Naive B cell (primary cell): ENCODE measurements at regions not wholly inside any gene's neighbourhood (a gene's known extent, or its start where the extent isn't known, plus 50 kb on each side); places are given as distances from the start of the nearest gene placed in this dataset.

Experiments
- ATAC-seq, 2 donors: fragments of 150-1000 bp; cut with Tn5 transposase; 2 replicates each; pipeline ENCODE4 v1.10.0; 2021; ENCODE audit warnings: low read depth in 2 of 2, mild to moderate bottlenecking in 2 of 2, moderate library complexity in 2 of 2
- DNase-seq: peaks from one replicate; pipeline ENCODE4 v3.0.0; 2022
- H3K27ac Mint-ChIP-seq, 6 donors: one replicate each; pipeline ENCODE4 v1.8.0; 2020 to 2022; ENCODE audit warnings: mild to moderate bottlenecking in 6 of 6, mixed read lengths in 6 of 6, moderate library complexity in 5 of 6, inconsistent platforms in 2 of 6
- H3K27me3 Mint-ChIP-seq, 3 donors: one replicate each; pipeline ENCODE4 v1.8.0; 2021 to 2022; ENCODE audit warnings: mixed read lengths in 3 of 3, mild to moderate bottlenecking in 1 of 3
- H3K36me3 Mint-ChIP-seq, 2 donors: one replicate each; pipeline ENCODE4 v1.8.0; 2020 to 2022; ENCODE audit warnings: mixed read lengths in 2 of 2, inconsistent platforms in 1 of 2, mild to moderate bottlenecking in 1 of 2
- H3K4me1 Mint-ChIP-seq, 3 donors: one replicate each; pipeline ENCODE4 v1.8.0; 2020 to 2022; ENCODE audit warnings: mixed read lengths in 3 of 3, inconsistent platforms in 1 of 3, mild to moderate bottlenecking in 1 of 3, moderate library complexity in 1 of 3
- H3K4me3 Mint-ChIP-seq, 8 donors: one replicate each; pipeline ENCODE4 v1.8.0; 2020 to 2022; ENCODE audit warnings: mild to moderate bottlenecking in 8 of 8, mixed read lengths in 8 of 8, moderate library complexity in 8 of 8, inconsistent platforms in 2 of 8
- H3K9me3 Mint-ChIP-seq, 7 donors: one replicate each; pipeline ENCODE4 v1.8.0; 2020 to 2022; ENCODE audit warnings: mixed read lengths in 7 of 7, mild to moderate bottlenecking in 5 of 7, inconsistent platforms in 2 of 7, moderate library complexity in 1 of 7

DNA sequence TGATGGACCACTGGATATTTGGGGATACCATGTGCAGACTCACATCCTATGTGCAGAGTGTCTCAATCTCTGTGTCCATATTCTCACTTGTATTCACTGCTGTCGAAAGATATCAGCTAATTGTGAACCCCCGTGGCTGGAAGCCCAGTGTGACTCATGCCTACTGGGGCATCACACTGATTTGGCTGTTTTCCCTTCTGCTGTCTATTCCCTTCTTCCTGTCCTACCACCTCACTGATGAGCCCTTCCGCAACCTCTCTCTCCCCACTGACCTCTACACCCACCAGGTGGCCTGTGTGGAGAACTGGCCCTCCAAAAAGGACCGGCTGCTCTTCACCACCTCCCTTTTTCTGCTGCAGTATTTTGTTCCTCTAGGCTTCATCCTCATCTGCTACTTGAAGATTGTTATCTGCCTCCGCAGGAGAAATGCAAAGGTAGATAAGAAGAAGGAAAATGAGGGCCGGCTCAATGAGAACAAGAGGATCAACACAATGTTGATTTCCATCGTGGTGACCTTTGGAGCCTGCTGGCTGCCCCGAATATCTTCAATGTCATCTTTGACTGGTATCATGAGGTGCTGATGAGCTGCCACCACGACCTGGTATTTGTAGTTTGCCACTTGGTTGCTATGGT lies 54.5 kb upstream of the HNRNPA0 start:
- DNase-seq (no peak), ATAC-seq (no peak)
- peaks cover 10 to 13% of the 10 kb centered on the region in 2 donors for H3K36me3 Mint-ChIP-seq
- H3K4me3 Mint-ChIP-seq: peak overlapping the region in 1 of 8 donors; percentile 52
- peaks cover 0 to 14% (median 0%) of the 10 kb centered on the region in 3 donors for H3K27me3 Mint-ChIP-seq
- peaks cover 0 to 12% (median 2%) of the 10 kb centered on the region in 7 donors for H3K9me3 Mint-ChIP-seq
- peaks cover 14 to 22% (median 18%) of the 10 kb centered on the region in 3 donors for H3K4me1 Mint-ChIP-seq
- H3K27ac Mint-ChIP-seq: no peak overlapping the region

DNA sequence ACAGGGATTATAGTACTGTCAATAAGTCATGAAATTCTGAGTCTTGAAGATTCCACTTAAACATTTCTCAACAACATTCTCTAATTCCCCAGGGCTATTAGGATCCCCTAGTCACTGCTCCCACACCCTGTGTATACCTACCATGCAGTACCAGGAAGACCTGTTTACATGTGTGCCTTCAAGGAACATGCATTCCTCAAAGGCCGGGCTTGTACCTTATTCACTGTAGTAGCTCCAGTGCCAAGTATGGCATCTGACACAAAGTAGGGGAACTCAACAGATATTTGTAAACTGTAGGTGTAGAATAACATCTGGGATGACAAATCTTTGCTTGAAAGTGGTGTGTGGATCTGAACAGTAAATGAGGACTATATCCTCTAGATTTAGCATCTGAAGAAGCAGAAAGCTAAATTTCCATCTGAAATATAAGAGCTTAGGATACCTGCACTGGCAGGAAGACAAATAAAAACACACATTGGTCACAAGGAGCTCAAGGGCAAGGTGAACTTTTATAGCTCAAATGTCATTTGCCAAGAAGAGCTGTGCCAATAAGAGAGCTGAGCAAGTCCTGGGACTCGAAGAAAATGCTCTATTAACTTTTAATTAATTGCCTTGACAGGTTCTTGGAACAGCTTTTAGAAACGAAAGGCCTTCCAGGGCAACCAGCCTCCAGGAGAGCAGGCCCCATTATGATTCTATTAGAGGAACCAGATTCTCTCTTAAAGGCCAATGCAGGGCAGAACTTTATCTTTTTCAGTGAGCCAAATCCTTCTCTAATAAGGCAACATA lies 52.3 kb upstream of the MYOT start:
- Mint-ChIP-seq H3K27me3 (peaks cover 0 to 14% (median 0%) of the 10 kb centered on the region in 3 donors), H3K27ac (peak overlapping the region in 1 of 6 donors; percentile 5), H3K4me3 (peak overlapping the region in 1 of 8 donors; percentile 20), H3K4me1 (no peaks in the 10 kb centered on the region), H3K36me3 (peaks cover 10 to 22% of the 10 kb centered on the region in 2 donors), H3K9me3 (peaks cover 0 to 12% (median 2%) of the 10 kb centered on the region in 7 donors)
- no peak for ATAC-seq
- no peak for DNase-seq
